HepG2 (cell line): ENCODE measurements at regions not wholly inside any gene's neighbourhood (a gene's known extent, or its start where the extent isn't known, plus 50 kb on each side); places are given as distances from the start of the nearest gene placed in this dataset.

Experiments
- ATM ChIP-seq: fragments of 450-650 bp; IDR thresholded peaks from 2 replicates; pipeline ENCODE4 v1.7.1; 2017; ENCODE audit warnings: mild to moderate bottlenecking, borderline replicate concordance
- CCDC6 ChIP-seq: sonication (generic); formaldehyde crosslinking; IDR thresholded peaks from 2 replicates; pipeline ENCODE4 v1.8.1; 2022; ENCODE audit warnings: mild to moderate bottlenecking, missing genetic modification reagents, moderate library complexity
- FLYWCH1 ChIP-seq: sonication (generic); formaldehyde crosslinking; IDR thresholded peaks from 2 replicates; pipeline ENCODE4 v1.8.1; 2023; ENCODE audit warnings: mild to moderate bottlenecking, missing genetic modification reagents
- FOXO1 ChIP-seq: sonication (generic); formaldehyde crosslinking; IDR thresholded peaks from 2 replicates; pipeline ENCODE4 v1.4.0; 2020; ENCODE audit warnings: missing genetic modification reagents
- LCORL ChIP-seq, 2 experiments: fragments of 450-650 bp in 1 of 2; sonication (generic) in 1 of 2; formaldehyde crosslinking in 1 of 2; IDR thresholded peaks; 2 replicates each; pipeline versions ENCODE4 v1.5.0 to v1.6.1; 2017 to 2020; ENCODE audit warnings: antibody characterized with exemption in 1 of 2, missing genetic modification reagents in 1 of 2
- NR2C2 ChIP-seq: sonication (generic); formaldehyde crosslinking; IDR thresholded peaks from 2 replicates; pipeline ENCODE4 v1.4.0; 2020; ENCODE audit warnings: missing genetic modification reagents, mild to moderate bottlenecking, moderate library complexity, borderline replicate concordance
- PRPF4 ChIP-seq: fragments of 200-400 bp; formaldehyde crosslinking; IDR thresholded peaks from 2 replicates; pipeline ENCODE4 v1.6.1; 2016; ENCODE audit warnings: low read length, low read depth; ENCODE audit not compliant: poor library complexity, severe bottlenecking
- SOX5 ChIP-seq: IDR thresholded peaks from 2 replicates; pipeline ENCODE4 v1.6.1; 2016; ENCODE audit warnings: borderline replicate concordance
- STAG1 ChIP-seq: sonication (generic); formaldehyde crosslinking; IDR thresholded peaks from 2 replicates; pipeline ENCODE4 v1.4.0; 2020; ENCODE audit warnings: missing genetic modification reagents
- ZEB1 ChIP-seq: IDR thresholded peaks from 2 replicates; pipeline ENCODE4 v1.6.1; 2012; ENCODE audit warnings: mild to moderate bottlenecking, low read depth, inconsistent platforms; ENCODE audit not compliant: insufficient replicate concordance
- ZFP90 ChIP-seq: sonication (generic); formaldehyde crosslinking; IDR thresholded peaks from 2 replicates; pipeline ENCODE4 v1.8.0; 2022; ENCODE audit warnings: missing genetic modification reagents, mild to moderate bottlenecking, inconsistent platforms, borderline replicate concordance
- ZNF580 ChIP-seq: IDR thresholded peaks from 2 replicates; pipeline ENCODE4 v1.6.1; 2016; ENCODE audit warnings: low read depth, borderline replicate concordance
- ZNF609 ChIP-seq: sonication (generic); formaldehyde crosslinking; IDR thresholded peaks from 2 replicates; pipeline ENCODE4 v1.4.0; 2020; ENCODE audit warnings: mild to moderate bottlenecking, missing genetic modification reagents, borderline replicate concordance
- ZNF629 ChIP-seq: sonication (generic); formaldehyde crosslinking; conservative IDR thresholded peaks from 2 replicates; pipeline ENCODE4 v1.5.0; 2020; ENCODE audit warnings: missing genetic modification reagents
- ZNF652 ChIP-seq: IDR thresholded peaks from 2 replicates; pipeline ENCODE4 v1.6.1; 2016; ENCODE audit warnings: low read depth, borderline replicate concordance
- ZNF839 ChIP-seq: sonication (generic); formaldehyde crosslinking; IDR thresholded peaks from 2 replicates; pipeline ENCODE4 v1.4.0; 2020; ENCODE audit warnings: missing genetic modification reagents, mild to moderate bottlenecking, borderline replicate concordance
- ZNF879 ChIP-seq: sonication (generic); formaldehyde crosslinking; IDR thresholded peaks from 2 replicates; pipeline ENCODE4 v1.8.1; 2023; ENCODE audit warnings: missing genetic modification reagents
- ZSCAN21 ChIP-seq: sonication (generic); formaldehyde crosslinking; IDR thresholded peaks from 2 replicates; pipeline ENCODE4 v1.8.0; 2022; ENCODE audit warnings: mild to moderate bottlenecking, missing genetic modification reagents, moderate library complexity, borderline replicate concordance
- TF ChIP-seq, protein P1 (sequence below): sonication (generic); formaldehyde crosslinking; IDR thresholded peaks from 2 replicates; pipeline ENCODE4 v1.4.0; 2020; ENCODE audit warnings: missing genetic modification reagents, mild to moderate bottlenecking, borderline replicate concordance
- TF ChIP-seq, protein P2 (sequence below): IDR thresholded peaks from 2 replicates; pipeline ENCODE4 v1.6.1; 2016
- TF ChIP-seq, protein P3 (sequence below): IDR thresholded peaks from 2 replicates; pipeline ENCODE4 v1.6.1; 2018; ENCODE audit warnings: missing genetic modification reagents

- TF ChIP-seq ZNF580 (CRISPR knock-in tag) (no peak), ZNF629 (no peak), ZNF652 (CRISPR knock-in tag) (peak; percentile 67), SOX5 (peak; percentile 87), ZNF609 (CRISPR knock-in tag) (peak; percentile 64; the same call in 1 of the 2 replicates), ZFP90 (no peak), ATM (no peak), CCDC6 (CRISPR knock-in tag) (no peak), ZNF879 (CRISPR knock-in tag) (no peak), STAG1 (CRISPR knock-in tag) (peak; percentile 24; the same call in 1 of the 2 replicates), ZEB1 (peak; percentile 84), LCORL (IDR thresholded peaks at IDR 0.05) (no peak), LCORL (CRISPR knock-in tag; IDR thresholded peaks at IDR 0.05) (peak; percentile 61; the same call in 1 of the 2 replicates), FOXO1 (CRISPR knock-in tag) (peak; percentile 78; the same call in 1 of the 2 replicates), ZNF839 (CRISPR knock-in tag) (no peak), PRPF4 (peak; percentile 51), FLYWCH1 (CRISPR knock-in tag) (no peak), ZSCAN21 (CRISPR knock-in tag) (0 out of 2 replicates have a peak, but pooled peaks have one; percentile 38), NR2C2 (no peak)
- TF ChIP-seq, protein P1, sequence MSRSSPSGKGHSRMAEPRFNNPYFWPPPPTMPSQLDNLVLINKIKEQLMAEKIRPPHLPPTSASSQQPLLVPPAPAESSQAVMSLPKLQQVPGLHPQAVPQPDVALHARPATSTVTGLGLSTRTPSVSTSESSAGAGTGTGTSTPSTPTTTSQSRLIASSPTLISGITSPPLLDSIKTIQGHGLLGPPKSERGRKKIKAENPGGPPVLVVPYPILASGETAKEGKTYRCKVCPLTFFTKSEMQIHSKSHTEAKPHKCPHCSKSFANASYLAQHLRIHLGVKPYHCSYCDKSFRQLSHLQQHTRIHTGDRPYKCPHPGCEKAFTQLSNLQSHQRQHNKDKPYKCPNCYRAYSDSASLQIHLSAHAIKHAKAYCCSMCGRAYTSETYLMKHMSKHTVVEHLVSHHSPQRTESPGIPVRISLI (CRISPR knock-in tag), result no peak
- TF ChIP-seq, protein P2, sequence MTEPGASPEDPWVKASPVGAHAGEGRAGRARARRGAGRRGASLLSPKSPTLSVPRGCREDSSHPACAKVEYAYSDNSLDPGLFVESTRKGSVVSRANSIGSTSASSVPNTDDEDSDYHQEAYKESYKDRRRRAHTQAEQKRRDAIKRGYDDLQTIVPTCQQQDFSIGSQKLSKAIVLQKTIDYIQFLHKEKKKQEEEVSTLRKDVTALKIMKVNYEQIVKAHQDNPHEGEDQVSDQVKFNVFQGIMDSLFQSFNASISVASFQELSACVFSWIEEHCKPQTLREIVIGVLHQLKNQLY (CRISPR knock-in tag), result peak; percentile 72
- TF ChIP-seq, protein P3, sequence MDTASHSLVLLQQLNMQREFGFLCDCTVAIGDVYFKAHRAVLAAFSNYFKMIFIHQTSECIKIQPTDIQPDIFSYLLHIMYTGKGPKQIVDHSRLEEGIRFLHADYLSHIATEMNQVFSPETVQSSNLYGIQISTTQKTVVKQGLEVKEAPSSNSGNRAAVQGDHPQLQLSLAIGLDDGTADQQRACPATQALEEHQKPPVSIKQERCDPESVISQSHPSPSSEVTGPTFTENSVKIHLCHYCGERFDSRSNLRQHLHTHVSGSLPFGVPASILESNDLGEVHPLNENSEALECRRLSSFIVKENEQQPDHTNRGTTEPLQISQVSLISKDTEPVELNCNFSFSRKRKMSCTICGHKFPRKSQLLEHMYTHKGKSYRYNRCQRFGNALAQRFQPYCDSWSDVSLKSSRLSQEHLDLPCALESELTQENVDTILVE (CRISPR knock-in tag), result 0 out of 2 replicates have a peak, but pooled peaks have one; percentile 19
Measured at GRCh38 chr14:100673085-100673806, 53.4 kb upstream of the DLK1 start (continued).
